Panc1 (cell line): ENCODE measurements at regions not wholly inside any gene's neighbourhood (a gene's known extent, or its start where the extent isn't known, plus 50 kb on each side); places are given as distances from the start of the nearest gene placed in this dataset.

Source experiments
- ATAC-seq: fragments of 200-7000 bp; cut with Tn5 transposase; 2 replicates; pipeline ENCODE4 v1.9.1; 2020; ENCODE audit warnings: mild to moderate bottlenecking, moderate library complexity
- BruUV-seq: library from RNA; stranded (reverse); fragments of 400-500 nt; replicated peaks from 2 replicates; lab custom pipeline; 2021; lab: Mats Ljungman, UMichigan
- CTCF ChIA-PET: fragments of 300-600 bp; sonication (Branson Sonifier 250); formaldehyde crosslinking; loops from one replicate; lab custom pipeline; 2022; ENCODE audit warnings: antibody characterized with exemption; lab: Charles Lee
- POLR2A ChIA-PET: fragments of 300-600 bp; sonication (Branson Sonifier 250); formaldehyde crosslinking; loops from one replicate; lab custom pipeline; 2022; ENCODE audit warnings: antibody characterized with exemption; lab: Charles Lee
- DNase-seq: peaks from one replicate; pipeline ENCODE4 v3.0.0-alpha.2; 2010; ENCODE audit warnings: low read depth, low spot score
- H3K27ac ChIP-seq: 2 replicates; pipeline ENCODE4 v1.5.1; 2011; ENCODE audit warnings: mild to moderate bottlenecking, low read length, inconsistent platforms
- H3K27me3 ChIP-seq: fragments of 200-500 bp; sonication (Bioruptor generic); 2 replicates; pipeline ENCODE4 v1.6.0; 2014; ENCODE audit warnings: low read length, inconsistent platforms; ENCODE audit not compliant: control insufficient read depth, insufficient read depth
- H3K36me3 ChIP-seq: fragments of 200-500 bp; sonication (Bioruptor generic); 2 replicates; pipeline ENCODE4 v1.5.1; 2014; ENCODE audit warnings: inconsistent platforms, mild to moderate bottlenecking, low read length, moderate library complexity; ENCODE audit not compliant: control insufficient read depth, insufficient read depth
- H3K4me1 ChIP-seq: 2 replicates; pipeline ENCODE4 v1.5.1; 2011; ENCODE audit warnings: inconsistent platforms, mild to moderate bottlenecking, low read length, moderate library complexity; ENCODE audit not compliant: control insufficient read depth, insufficient read depth
- H3K4me3 ChIP-seq, 2 experiments: 2 replicates each; pipeline ENCODE4 v1.5.1; 2011 to 2012; ENCODE audit warnings: low read depth in 2 of 2, low read length in 2 of 2, mild to moderate bottlenecking in 2 of 2, inconsistent platforms in 1 of 2, moderate library complexity in 1 of 2
- H3K9me3 ChIP-seq: fragments of 200-500 bp; sonication (Bioruptor generic); 2 replicates; pipeline ENCODE4 v1.5.1; 2014; ENCODE audit warnings: low read depth, mild to moderate bottlenecking, inconsistent platforms, low read length, moderate library complexity; ENCODE audit not compliant: control insufficient read depth, insufficient read depth
- CTCF ChIP-seq: fragments of 450-650 bp; IDR thresholded peaks from 2 replicates; pipeline ENCODE4 v1.5.1; 2017; ENCODE audit warnings: mild to moderate bottlenecking
- POLR2AphosphoS5 ChIP-seq: IDR thresholded peaks from 2 replicates; pipeline ENCODE4 v1.6.1; 2012; ENCODE audit warnings: mild to moderate bottlenecking, low read depth, low read length, moderate library complexity
- REST ChIP-seq, 2 experiments: IDR thresholded peaks; 2 replicates each; pipeline ENCODE4 v1.6.1; 2011 to 2012; ENCODE audit warnings: low read depth in 2 of 2, control low read depth in 1 of 2, low read length in 1 of 2, mild to moderate bottlenecking in 1 of 2, moderate library complexity in 1 of 2; ENCODE audit not compliant: insufficient read depth in 1 of 2
- SIN3A ChIP-seq: IDR thresholded peaks from 2 replicates; pipeline ENCODE4 v1.6.1; 2012; ENCODE audit warnings: low read depth, mild to moderate bottlenecking, low read length, moderate library complexity, borderline replicate concordance; ENCODE audit not compliant: insufficient read depth
- TCF7L2 ChIP-seq: IDR thresholded peaks from 2 replicates; pipeline ENCODE4 v1.6.1; 2011; ENCODE audit warnings: mild to moderate bottlenecking, low read depth, low read length, inconsistent platforms
- in situ Hi-C: cut with HindIII; loops from 2 replicates; pipeline ENCODE4 v1.10.0; 2016; ENCODE audit warnings: low sequenced_read_pairs, low pct_unique_long_range_greater_than_20kb
- intact Hi-C: fragments of 100-400 bp; cut with micrococcal nuclease; formaldehyde crosslinking; loops from one replicate; pipeline ENCODE4 v1.10.0; 2022; ENCODE audit not compliant: unreplicated experiment

GRCh38 chr5:54882841-54883240, 102.6 kb downstream of the ESM1 start:
- ATAC-seq (no peak), DNase-seq (no peak)
- ChIA-PET POLR2A (no interaction called here), CTCF (no interaction called here)
- BruUV-seq, result no TSS peak
- in situ Hi-C loops (no loop called here), intact Hi-C loops (no loop called here)
- H3K4me3 ChIP-seq, result no peak overlapping the region
- TF ChIP-seq SIN3A (no peak), POLR2AphosphoS5 (no peak), TCF7L2 (no peak), CTCF (no peak), REST (IDR thresholded peaks at IDR 0.05; ENCODE audit: insufficient read depth in 1 of 2, low read depth in 2 of 2, low read length in 1 of 2) (no peak)
- H3K9me3 ChIP-seq, result no peaks in the 10 kb centered on the region
- peaks cover 23% of the 10 kb centered on the region for H3K27me3 ChIP-seq
- H3K4me1 ChIP-seq, result no peaks in the 10 kb centered on the region
- H3K27ac ChIP-seq, result no peak overlapping the region
- H3K36me3 ChIP-seq, result no peaks in the 10 kb centered on the region

- Histone ChIP-seq H3K27ac (no peak overlapping the region), H3K27me3 (peaks cover 26% of the 10 kb centered on the region), H3K4me3 (no peak overlapping the region), H3K9me3 (no peaks in the 10 kb centered on the region), H3K36me3 (no peaks in the 10 kb centered on the region), H3K4me1 (no peaks in the 10 kb centered on the region)
- ChIA-PET CTCF (no interaction called here), POLR2A (no interaction called here)
- no TSS peak for BruUV-seq
- ATAC-seq (no peak), DNase-seq (no peak)
- intact Hi-C loops, result no loop called here
- in situ Hi-C loops, result no loop called here
- TF ChIP-seq CTCF (no peak), POLR2AphosphoS5 (no peak), TCF7L2 (no peak), REST (IDR thresholded peaks at IDR 0.05; ENCODE audit: insufficient read depth in 1 of 2, low read depth in 2 of 2, low read length in 1 of 2) (no peak), SIN3A (no peak)
Measured at GRCh38 chr5:54882101-54882500, 103.3 kb downstream of the ESM1 start.
